BE2C (cell line): ENCODE measurements at regions not wholly inside any gene's neighbourhood (a gene's known extent, or its start where the extent isn't known, plus 50 kb on each side); places are given as distances from the start of the nearest gene placed in this dataset.

Source experiments
- DNase-seq: peaks from one replicate; pipeline ENCODE4 v3.0.0-alpha.2; 2020
- H3K27me3 ChIP-seq: fragments of 250-450 bp; sonication (Bioruptor Pico); 2 replicates; pipeline ENCODE4 v1.5.1; 2020; ENCODE audit warnings: mild to moderate bottlenecking
- H3K36me3 ChIP-seq: fragments of 250-450 bp; sonication (Bioruptor Pico); 2 replicates; pipeline ENCODE4 v1.5.1; 2020; ENCODE audit warnings: mild to moderate bottlenecking
- H3K4me1 ChIP-seq: fragments of 250-450 bp; sonication (Bioruptor Pico); 2 replicates; pipeline ENCODE4 v1.5.1; 2020
- H3K4me3 ChIP-seq: 2 replicates; pipeline ENCODE4 v1.5.1; 2011; ENCODE audit warnings: low read depth, low read length
- H3K9me3 ChIP-seq: fragments of 250-450 bp; sonication (Bioruptor Pico); 2 replicates; pipeline ENCODE4 v1.5.1; 2020
- TF ChIP-seq, protein P1 (sequence below): IDR thresholded peaks from 2 replicates; pipeline ENCODE4 v1.5.1; 2012; ENCODE audit warnings: mild to moderate bottlenecking, low read depth, low read length

DNA sequence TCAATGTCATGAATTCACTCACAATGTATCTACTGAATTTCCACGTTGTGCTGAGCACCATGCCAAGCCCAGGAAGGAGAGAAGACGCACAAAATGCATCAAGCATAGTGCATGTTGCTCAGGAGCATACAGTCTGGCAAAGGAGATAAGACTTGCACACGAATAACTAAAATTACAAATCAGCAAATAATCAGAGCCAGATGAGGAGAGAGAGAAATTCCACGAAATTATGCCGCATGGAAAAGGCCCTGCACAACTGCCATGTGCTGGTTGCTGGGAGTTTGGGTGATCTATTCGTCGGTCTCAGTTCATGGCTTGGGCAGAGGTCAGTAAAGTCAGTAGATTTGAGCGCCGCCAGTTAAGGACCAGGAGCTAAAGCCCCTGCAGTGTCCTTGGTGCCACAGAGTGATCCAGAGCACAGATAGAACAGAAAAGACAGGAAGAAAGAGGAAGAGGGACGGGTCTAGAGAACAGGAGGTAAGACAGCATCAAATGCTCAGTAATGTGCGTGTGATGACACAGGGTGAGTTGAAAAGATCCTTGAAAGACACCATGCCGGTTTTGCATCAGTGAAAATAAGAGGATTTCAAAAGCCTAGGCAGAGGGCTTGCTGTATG, 55.1 kb upstream of the ZNF281 start:
- no peaks in the 10 kb centered on the region for H3K27me3 ChIP-seq
- H3K4me1 ChIP-seq = peaks cover 7% of the 10 kb centered on the region
- H3K4me3 ChIP-seq = no peak overlapping the region
- H3K36me3 ChIP-seq = no peaks in the 10 kb centered on the region
- DNase-seq = no peak
- TF ChIP-seq, protein P1, sequence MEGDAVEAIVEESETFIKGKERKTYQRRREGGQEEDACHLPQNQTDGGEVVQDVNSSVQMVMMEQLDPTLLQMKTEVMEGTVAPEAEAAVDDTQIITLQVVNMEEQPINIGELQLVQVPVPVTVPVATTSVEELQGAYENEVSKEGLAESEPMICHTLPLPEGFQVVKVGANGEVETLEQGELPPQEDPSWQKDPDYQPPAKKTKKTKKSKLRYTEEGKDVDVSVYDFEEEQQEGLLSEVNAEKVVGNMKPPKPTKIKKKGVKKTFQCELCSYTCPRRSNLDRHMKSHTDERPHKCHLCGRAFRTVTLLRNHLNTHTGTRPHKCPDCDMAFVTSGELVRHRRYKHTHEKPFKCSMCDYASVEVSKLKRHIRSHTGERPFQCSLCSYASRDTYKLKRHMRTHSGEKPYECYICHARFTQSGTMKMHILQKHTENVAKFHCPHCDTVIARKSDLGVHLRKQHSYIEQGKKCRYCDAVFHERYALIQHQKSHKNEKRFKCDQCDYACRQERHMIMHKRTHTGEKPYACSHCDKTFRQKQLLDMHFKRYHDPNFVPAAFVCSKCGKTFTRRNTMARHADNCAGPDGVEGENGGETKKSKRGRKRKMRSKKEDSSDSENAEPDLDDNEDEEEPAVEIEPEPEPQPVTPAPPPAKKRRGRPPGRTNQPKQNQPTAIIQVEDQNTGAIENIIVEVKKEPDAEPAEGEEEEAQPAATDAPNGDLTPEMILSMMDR = no peak
- H3K9me3 ChIP-seq = no peaks in the 10 kb centered on the region
